Central memory CD8-positive, alpha-beta T cell (primary cell): ENCODE measurements at regions not wholly inside any gene's neighbourhood (a gene's known extent, or its start where the extent isn't known, plus 50 kb on each side); places are given as distances from the start of the nearest gene placed in this dataset.

Source experiments
- ATAC-seq: fragments of 150-1000 bp; cut with Tn5 transposase; replicated peaks from 2 replicates; pipeline ENCODE4 v1.10.0; 2022; ENCODE audit warnings: mild to moderate bottlenecking, moderate FRiP score, moderate number of reproducible peaks; ENCODE audit not compliant: poor library complexity, severe bottlenecking; ENCODE audit errors: extremely low read depth
- DNase-seq, 2 donors: peaks; one replicate each; pipeline ENCODE4 v3.0.0; 2021; ENCODE audit warnings: low spot score in 2 of 2
- H3K27ac Mint-ChIP-seq: one replicate; pipeline ENCODE4 v1.8.0; 2022; ENCODE audit warnings: low read depth, mild to moderate bottlenecking, moderate library complexity, mixed read lengths
- H3K27me3 Mint-ChIP-seq: one replicate; pipeline ENCODE4 v1.8.0; 2022; ENCODE audit warnings: mixed read lengths
- H3K36me3 Mint-ChIP-seq: one replicate; pipeline ENCODE4 v1.8.0; 2022; ENCODE audit warnings: mild to moderate bottlenecking, moderate library complexity, mixed read lengths; ENCODE audit not compliant: insufficient read depth
- H3K4me1 Mint-ChIP-seq: one replicate; pipeline ENCODE4 v1.8.0; 2022; ENCODE audit warnings: mixed read lengths
- H3K4me3 Mint-ChIP-seq: one replicate; pipeline ENCODE4 v1.8.0; 2022; ENCODE audit warnings: mild to moderate bottlenecking, moderate library complexity, mixed read lengths
- H3K9me3 Mint-ChIP-seq: one replicate; pipeline ENCODE4 v1.8.0; 2022; ENCODE audit warnings: mixed read lengths

DNA sequence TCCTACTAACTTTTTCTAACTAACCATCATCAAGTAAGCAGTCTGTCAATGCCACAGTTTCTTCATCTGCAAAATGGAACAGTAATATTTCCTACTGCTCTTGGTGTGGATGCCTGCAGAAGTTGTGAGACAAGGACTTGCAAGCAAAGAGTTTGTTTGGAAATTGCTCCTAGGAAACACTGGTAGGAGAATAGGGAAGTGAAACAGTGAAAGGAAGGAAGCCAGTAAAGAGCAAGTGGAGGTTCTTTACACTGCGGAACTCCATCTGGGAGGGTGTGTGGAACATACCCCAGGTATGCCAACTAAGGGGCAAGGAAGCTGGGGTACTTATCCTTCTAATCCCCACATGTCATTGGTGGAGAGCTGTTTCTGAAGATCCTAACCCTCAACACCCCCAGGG is 119.9 kb downstream of the FOXD1 start:
- H3K4me3 Mint-ChIP-seq, result no peak overlapping the region
- H3K36me3 Mint-ChIP-seq, result no peaks in the 10 kb centered on the region
- H3K27ac Mint-ChIP-seq, result no peak overlapping the region

DNA sequence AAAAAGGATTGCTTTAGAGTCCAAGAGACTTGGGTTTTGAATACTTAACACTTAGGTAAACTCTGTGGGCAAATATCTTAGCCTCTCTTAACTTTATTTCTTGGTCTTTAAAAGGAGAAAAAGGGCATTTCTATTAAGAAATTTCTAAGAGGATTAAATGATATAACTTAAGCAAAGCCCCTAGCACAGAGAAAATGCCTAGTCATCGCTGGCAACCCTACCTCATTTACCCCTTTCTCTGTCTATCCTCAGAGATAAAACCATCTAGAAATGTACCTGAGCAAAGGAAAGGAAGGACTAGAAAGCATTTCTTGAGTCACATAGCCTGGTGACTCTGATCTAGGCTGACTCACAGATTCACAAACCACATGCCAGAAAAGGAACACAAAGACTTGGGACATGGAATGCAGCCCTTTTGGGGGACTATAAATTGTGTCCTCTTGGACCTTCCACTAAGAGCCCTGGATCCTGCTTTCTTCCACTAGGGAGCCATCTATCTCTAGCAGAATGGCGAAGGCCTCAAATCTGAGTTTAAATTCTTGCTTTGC is 120.6 kb downstream of the FOXD1 start:
- no peak overlapping the region for H3K27ac Mint-ChIP-seq
- no peak overlapping the region for H3K4me3 Mint-ChIP-seq
- no peaks in the 10 kb centered on the region for H3K4me1 Mint-ChIP-seq
- ATAC-seq (no peak), DNase-seq (no peak)
- peaks cover 82% of the 10 kb centered on the region for H3K27me3 Mint-ChIP-seq
- no peaks in the 10 kb centered on the region for H3K36me3 Mint-ChIP-seq
- H3K9me3 Mint-ChIP-seq, result peaks cover 6% of the 10 kb centered on the region

More for the DNA sequence above, 119.9 kb downstream of the FOXD1 start:
- peaks cover 6% of the 10 kb centered on the region for H3K9me3 Mint-ChIP-seq
- DNase-seq (no peak), ATAC-seq (no peak)
- no peaks in the 10 kb centered on the region for H3K4me1 Mint-ChIP-seq
- peaks cover 82% of the 10 kb centered on the region for H3K27me3 Mint-ChIP-seq

DNA sequence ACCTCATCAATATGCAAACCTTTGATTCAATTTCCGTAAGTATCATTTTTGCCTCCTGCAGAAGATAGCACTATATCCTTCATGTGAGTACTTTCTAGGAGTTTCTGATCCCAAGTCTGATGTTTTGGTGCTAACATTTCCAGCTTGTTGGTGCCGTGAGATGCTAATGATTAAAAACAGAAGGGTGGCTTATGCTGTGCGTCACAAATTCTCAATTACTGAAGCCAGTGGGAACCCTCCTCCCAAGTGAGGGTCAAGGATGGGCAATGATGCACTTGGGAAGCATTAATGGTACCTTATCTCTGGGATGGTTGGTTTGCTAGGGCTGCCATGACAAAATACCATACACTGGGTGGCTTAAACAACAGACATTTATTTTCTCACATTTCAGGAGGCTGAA is 123.0 kb downstream of the FOXD1 start:
- no peak overlapping the region for H3K4me3 Mint-ChIP-seq
- H3K4me1 Mint-ChIP-seq, result no peaks in the 10 kb centered on the region
- no peak overlapping the region for H3K27ac Mint-ChIP-seq
- no peaks in the 10 kb centered on the region for H3K36me3 Mint-ChIP-seq
- DNase-seq (no peak), ATAC-seq (no peak)
- H3K27me3 Mint-ChIP-seq, result peaks cover 71% of the 10 kb centered on the region
- no peaks in the 10 kb centered on the region for H3K9me3 Mint-ChIP-seq

DNA sequence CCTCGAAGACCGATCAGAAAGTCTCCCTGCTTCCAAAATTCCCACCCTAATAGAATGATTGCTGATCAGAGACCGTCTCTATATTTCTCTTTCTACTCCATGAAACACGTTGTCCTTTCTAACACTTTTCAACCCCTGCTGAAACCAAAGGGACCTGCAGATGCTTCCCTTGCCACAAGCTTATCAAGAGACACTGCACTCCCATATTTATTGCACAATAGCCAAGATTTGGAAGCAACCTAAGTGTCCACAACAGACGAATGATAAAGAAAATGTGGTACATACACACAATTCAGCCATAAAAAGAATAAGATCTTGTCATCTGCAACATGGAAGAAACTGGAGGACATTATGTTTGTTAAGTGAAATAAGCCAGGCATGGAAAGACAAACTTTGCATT is 125.1 kb downstream of the FOXD1 start:
- ATAC-seq (no peak), DNase-seq (no peak)
- H3K36me3 Mint-ChIP-seq, result no peaks in the 10 kb centered on the region
- H3K9me3 Mint-ChIP-seq, result no peaks in the 10 kb centered on the region
- no peak overlapping the region for H3K27ac Mint-ChIP-seq
- H3K4me1 Mint-ChIP-seq, result no peaks in the 10 kb centered on the region
- H3K27me3 Mint-ChIP-seq, result peaks cover 74% of the 10 kb centered on the region
- no peak overlapping the region for H3K4me3 Mint-ChIP-seq

DNA sequence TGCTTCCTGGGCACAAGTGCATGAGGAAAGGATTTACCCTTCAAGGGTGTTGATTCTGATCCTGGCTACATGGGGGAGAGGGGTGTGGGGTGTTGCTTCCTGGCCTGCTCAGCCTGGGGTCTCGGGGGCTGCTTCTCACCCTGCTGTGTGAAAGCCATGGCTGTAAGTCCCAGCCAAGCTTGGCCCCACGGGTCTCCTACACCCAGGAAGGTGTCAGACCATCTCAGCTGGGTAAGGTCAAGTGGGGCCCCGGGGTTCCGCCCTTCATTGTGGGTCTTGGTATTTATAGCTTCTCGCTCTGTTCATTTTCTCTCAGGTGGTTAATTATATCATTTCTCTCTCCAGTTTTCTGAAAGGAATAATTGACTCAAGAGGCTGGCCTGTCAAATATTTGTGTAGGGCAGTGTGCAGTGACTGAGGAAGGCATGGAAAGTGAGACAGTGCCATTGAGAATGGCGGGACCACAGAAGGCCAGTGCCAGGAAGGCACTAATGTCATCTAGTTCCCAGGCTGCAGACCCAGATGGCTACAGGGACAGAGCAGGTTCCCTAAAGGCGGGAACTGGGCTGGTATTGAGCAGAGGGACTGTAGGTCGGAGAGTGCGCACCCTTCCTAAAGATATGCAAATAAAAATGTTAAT is 126.0 kb downstream of the FOXD1 start:
- no peak for ATAC-seq
- Mint-ChIP-seq H3K36me3 (no peaks in the 10 kb centered on the region), H3K27ac (no peak overlapping the region), H3K9me3 (no peaks in the 10 kb centered on the region), H3K27me3 (peaks cover 82% of the 10 kb centered on the region), H3K4me1 (no peaks in the 10 kb centered on the region), H3K4me3 (no peak overlapping the region)
- no peak for DNase-seq

DNA sequence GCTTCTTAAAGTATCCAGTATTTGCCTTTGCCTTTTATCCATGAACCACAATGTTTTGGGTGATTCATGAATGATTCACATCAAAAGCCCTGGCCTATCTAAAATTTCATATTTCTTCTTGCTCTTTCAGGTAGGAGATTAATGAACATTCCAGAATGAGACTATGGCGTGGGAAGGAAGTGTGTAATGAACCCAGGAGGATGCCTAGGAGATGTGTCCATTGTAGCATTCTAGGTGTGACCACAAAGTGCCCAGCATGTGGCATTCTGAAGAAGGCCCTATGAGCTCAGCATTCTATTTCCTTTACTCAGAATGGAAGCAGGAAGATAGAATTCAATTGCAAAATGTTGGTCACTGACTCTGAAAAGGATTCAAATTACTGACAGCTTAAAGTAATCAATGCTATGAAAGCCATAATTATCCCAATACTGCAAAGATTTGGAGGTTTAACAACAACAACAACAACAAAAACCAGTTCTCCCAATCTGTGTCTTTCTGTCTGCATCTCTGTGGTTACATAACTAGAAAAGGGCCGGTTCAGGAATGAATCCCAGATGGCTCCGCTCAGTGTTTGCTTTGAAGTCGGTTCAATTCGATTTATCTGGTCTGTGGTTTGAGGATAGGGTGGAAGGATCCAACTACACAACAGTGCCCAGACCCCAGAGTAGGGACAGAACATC is 126.7 kb downstream of the FOXD1 start:
- H3K4me1 Mint-ChIP-seq, result no peaks in the 10 kb centered on the region
- H3K27me3 Mint-ChIP-seq, result peaks cover 87% of the 10 kb centered on the region
- DNase-seq (no peak), ATAC-seq (no peak)
- no peak overlapping the region for H3K27ac Mint-ChIP-seq
- no peaks in the 10 kb centered on the region for H3K9me3 Mint-ChIP-seq
- H3K36me3 Mint-ChIP-seq, result no peaks in the 10 kb centered on the region
- no peak overlapping the region for H3K4me3 Mint-ChIP-seq

DNA sequence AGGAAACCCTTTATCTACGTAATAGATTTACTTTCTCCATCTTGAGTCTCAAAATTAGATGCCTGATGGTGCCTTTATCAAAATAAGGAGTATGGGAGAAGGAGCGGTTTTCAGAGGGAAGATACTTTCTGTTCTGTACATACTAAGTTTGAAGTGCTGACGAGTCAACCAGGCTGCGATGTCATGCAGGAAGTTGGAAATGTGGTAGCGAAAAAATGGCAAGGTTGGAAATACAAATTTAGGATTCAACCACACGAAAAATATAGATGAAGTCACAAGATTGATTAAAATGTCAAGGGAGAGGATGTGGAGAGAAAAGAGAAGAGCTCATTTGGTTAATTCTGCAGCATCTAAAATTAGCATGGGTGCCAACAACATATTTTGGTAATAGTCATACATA is 129.5 kb downstream of the FOXD1 start:
- Mint-ChIP-seq H3K27me3 (peaks cover 79% of the 10 kb centered on the region), H3K4me1 (no peaks in the 10 kb centered on the region), H3K4me3 (no peak overlapping the region), H3K36me3 (no peaks in the 10 kb centered on the region), H3K9me3 (no peaks in the 10 kb centered on the region), H3K27ac (no peak overlapping the region)
- DNase-seq, result no peak
- ATAC-seq, result no peak

DNA sequence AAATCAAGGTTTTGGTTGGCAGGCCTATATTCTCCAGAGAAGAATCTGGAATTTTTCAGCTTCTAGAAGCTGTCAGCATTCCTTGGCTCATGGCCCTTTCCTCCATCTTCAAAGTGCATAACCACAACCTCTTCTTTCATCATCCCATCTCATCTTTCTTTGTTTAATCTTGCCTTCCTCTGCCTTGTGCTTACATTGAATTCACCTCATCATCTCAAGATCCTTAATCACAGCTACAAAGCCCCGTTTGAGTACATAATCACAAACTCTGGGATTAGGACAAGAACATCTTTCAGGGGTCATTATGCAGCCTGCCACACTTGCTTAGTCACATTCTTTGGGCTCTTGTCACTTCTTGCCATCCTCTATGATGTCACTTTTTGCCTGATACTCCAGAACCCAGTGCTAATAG is 130.3 kb downstream of the FOXD1 start:
- no peak overlapping the region for H3K4me3 Mint-ChIP-seq
- no peaks in the 10 kb centered on the region for H3K36me3 Mint-ChIP-seq
- peaks cover under 1% of the 10 kb centered on the region for H3K4me1 Mint-ChIP-seq
- no peak overlapping the region for H3K27ac Mint-ChIP-seq
- no peak for DNase-seq
- no peaks in the 10 kb centered on the region for H3K9me3 Mint-ChIP-seq
- ATAC-seq, result no peak
- H3K27me3 Mint-ChIP-seq, result peaks cover 79% of the 10 kb centered on the region

DNA sequence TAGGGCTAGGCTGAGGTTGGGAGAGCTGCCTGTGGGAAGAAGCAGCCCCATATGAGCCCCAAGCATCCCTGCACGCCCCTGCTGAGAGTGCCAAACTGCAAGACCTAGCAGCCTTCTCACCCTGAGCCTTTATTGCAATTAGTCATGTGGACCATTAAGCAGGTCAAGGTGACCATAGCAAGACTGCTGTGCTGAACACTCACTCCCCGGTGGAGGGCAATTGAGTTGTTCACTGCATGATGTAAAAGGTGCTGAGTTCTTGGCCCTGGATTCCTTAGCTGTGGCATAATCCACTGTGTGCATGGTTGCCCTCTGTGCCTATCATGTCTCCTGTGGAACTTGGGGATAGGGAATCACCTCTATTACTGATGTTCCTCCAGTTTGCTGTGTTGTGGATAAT is 131.1 kb downstream of the FOXD1 start:
- no peak for DNase-seq
- peaks cover 79% of the 10 kb centered on the region for H3K27me3 Mint-ChIP-seq

DNA sequence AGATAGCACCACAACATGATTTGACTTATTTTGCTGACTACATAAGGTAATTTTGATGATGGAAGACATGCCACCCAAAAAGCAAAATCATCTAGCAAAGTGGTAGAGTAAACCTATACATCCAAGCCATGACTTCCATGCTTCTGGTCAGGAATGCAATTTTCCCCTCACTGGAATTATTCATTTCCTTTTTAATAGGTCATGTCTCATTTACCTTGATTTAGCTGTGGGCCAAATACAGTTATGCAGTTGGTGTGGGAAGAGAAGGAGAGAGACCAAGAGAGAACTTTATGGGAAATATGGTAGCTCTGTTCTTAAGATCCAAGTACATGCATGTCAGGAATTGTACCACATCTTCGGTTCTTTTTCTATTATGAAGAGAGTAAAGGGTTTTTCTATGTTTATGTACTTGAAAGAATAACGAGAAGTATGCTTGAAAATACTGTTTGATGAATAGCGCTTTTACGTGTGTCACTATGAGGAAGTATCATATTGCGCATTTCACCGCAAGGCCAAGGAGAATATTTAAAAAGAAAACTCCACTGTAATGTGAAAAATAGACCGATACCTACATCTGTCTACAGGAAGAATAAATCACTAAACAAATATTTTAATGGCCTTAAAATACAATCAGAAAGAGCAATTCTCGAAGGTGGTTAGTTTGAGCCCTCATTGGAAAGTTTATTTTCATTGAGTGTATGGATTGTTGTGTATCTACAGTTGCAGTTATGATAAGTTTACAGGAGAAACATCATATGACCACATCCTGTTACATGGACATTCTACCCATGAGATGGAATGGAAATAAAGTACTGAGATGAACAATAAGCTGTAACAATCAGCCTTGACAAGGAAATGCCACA is 134.0 kb downstream of the FOXD1 start:
- no peak for ATAC-seq
- H3K27ac Mint-ChIP-seq, result no peak overlapping the region
- peaks cover 79% of the 10 kb centered on the region for H3K27me3 Mint-ChIP-seq
- DNase-seq, result no peak
- no peak overlapping the region for H3K4me3 Mint-ChIP-seq
- H3K36me3 Mint-ChIP-seq, result peaks cover 1% of the 10 kb centered on the region
- peaks cover 17% of the 10 kb centered on the region for H3K4me1 Mint-ChIP-seq
- H3K9me3 Mint-ChIP-seq, result no peaks in the 10 kb centered on the region

More for the DNA sequence above, 131.1 kb downstream of the FOXD1 start:
- Mint-ChIP-seq H3K36me3 (peaks cover 1% of the 10 kb centered on the region), H3K27ac (no peak overlapping the region), H3K9me3 (no peaks in the 10 kb centered on the region), H3K4me3 (no peak overlapping the region), H3K4me1 (peaks cover 9% of the 10 kb centered on the region)
- no peak for ATAC-seq

DNA sequence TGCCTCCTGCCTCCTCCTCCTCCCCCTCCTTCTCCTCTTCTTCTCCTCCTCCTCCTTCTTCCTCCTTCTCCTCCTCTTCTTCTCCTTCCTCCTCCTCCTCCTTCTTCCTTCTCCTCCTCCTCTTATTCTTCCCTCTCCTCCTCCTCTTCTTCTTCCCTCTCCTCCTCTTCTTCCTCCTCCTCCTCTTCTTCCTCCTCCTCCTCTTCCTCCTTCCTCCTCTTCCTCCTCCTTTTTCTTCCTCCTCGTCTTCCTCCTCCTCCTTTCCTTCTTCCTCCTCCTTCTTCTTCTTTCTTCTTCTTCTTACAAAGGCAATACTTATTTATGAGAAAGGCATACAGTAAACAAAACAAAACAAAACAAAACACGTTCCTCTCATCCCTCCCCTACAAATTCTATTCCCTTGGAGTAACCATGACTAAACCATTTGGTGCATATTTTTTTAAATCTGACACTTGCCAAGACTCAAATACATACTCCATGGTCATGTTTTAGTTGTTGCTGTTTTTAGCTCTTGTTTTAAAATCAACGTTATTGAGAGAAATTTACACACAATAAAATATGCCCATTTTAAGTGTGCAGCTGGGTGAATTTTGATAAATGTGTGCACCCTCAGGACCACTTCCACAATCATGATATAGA is 135.6 kb downstream of the FOXD1 start:
- Mint-ChIP-seq H3K36me3 (peaks cover 1% of the 10 kb centered on the region), H3K4me1 (peaks cover 17% of the 10 kb centered on the region), H3K27ac (no peak overlapping the region), H3K9me3 (no peaks in the 10 kb centered on the region), H3K4me3 (no peak overlapping the region), H3K27me3 (peaks cover 81% of the 10 kb centered on the region)
- ATAC-seq (no peak), DNase-seq (no peak)

DNA sequence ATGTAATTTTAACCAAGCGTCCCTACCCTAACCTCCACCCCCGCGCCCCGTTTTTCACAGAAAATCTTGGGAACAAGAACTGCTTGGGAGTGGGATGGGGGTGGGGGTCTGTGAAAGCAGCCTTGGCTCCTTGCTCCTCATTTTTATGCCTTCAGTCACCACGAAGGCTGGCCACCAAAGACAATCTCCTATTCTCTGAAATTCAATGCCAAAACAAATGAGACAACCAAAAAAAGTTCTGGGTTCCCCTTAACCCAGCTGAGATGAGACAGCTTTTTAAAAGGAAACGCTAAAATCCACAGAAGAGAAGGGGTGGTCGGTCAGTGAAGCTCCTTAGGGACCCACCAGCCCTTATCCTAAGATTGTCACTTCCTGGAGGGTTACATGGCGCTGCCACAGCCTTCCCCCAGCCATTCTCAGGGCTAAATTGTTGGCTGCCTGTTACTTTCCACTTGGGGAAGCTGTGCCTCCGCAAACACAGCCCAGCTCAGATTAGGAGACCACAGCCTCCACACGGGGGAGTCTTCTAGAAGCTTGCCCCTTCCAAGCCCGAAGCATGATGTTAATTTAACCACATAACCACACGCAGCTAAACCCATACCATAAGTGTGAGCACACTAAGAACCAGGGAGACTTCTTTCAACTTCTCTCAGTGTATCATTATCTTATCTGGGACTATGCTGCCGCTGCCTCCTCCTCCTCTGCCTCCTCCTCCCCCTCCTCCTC is 136.3 kb downstream of the FOXD1 start:
- H3K4me1 Mint-ChIP-seq, result peaks cover 17% of the 10 kb centered on the region
- ATAC-seq, result peak; percentile 90
- no peak overlapping the region for H3K4me3 Mint-ChIP-seq
- H3K36me3 Mint-ChIP-seq, result peaks cover 1% of the 10 kb centered on the region
- peak in 1 of 2 donors; percentile 44 for DNase-seq
- H3K27ac Mint-ChIP-seq, result no peak overlapping the region
- no peaks in the 10 kb centered on the region for H3K9me3 Mint-ChIP-seq
- H3K27me3 Mint-ChIP-seq, result peaks cover 81% of the 10 kb centered on the region
